Activated effector memory CD4-positive, alpha-beta T cell treated with anti-CD3 and anti-CD28 coated beads, Interleukin-2, amount 50 U/mL, for 16 hours (primary cell): ENCODE measurements at regions not wholly inside any gene's neighbourhood (a gene's known extent, or its start where the extent isn't known, plus 50 kb on each side); places are given as distances from the start of the nearest gene placed in this dataset.

ENCODE experiments used
- DNase-seq: peaks from one replicate; pipeline ENCODE4 v3.0.0-alpha.2; 2020

- DNase-seq = no peak
These were observed 231.5 kb downstream of the C6orf118 start for GRCh38 chr6:165077876-165078275.

- no peak for DNase-seq
These were observed 237.5 kb downstream of the C6orf118 start for GRCh38 chr6:165071906-165072305.

- DNase-seq = no peak
These were observed 248.7 kb downstream of the C6orf118 start for GRCh38 chr6:165060720-165061119.

GRCh38 chr6:165059032-165059431, 250.4 kb downstream of the C6orf118 start:
- DNase-seq = no peak

GRCh38 chr6:165056292-165056691, 253.1 kb downstream of the C6orf118 start:
- DNase-seq = no peak

GRCh38 chr6:165055231-165055630, 254.2 kb downstream of the C6orf118 start:
- DNase-seq = no peak

GRCh38 chr6:165052561-165053480, 256.6 kb downstream of the C6orf118 start:
- no peak for DNase-seq

- peak; percentile 64 for DNase-seq
These were observed 260.0 kb downstream of the C6orf118 start for GRCh38 chr6:165049362-165049761.

- DNase-seq = no peak
These were observed 261.5 kb downstream of the C6orf118 start for GRCh38 chr6:165047952-165048351.

- DNase-seq = no peak
These were observed 263.8 kb downstream of the C6orf118 start for GRCh38 chr6:165045631-165046030.

GRCh38 chr6:165042912-165043311, 266.5 kb downstream of the C6orf118 start:
- no peak for DNase-seq

GRCh38 chr6:165040440-165040839, 269.0 kb downstream of the C6orf118 start:
- DNase-seq = no peak

- no peak for DNase-seq
These were observed 275.1 kb downstream of the C6orf118 start for GRCh38 chr6:165034271-165034741.

GRCh38 chr6:165031502-165031901, 277.9 kb downstream of the C6orf118 start:
- DNase-seq = no peak

GRCh38 chr6:165025040-165025439, 284.4 kb downstream of the C6orf118 start:
- DNase-seq = no peak

GRCh38 chr6:165019681-165020080, 289.7 kb downstream of the C6orf118 start:
- DNase-seq = no peak

- no peak for DNase-seq
These were observed 293.7 kb downstream of the C6orf118 start for GRCh38 chr6:165015676-165016075.

GRCh38 chr6:165013701-165014100, 295.7 kb downstream of the C6orf118 start:
- no peak for DNase-seq

GRCh38 chr6:165012183-165012582, 297.2 kb downstream of the C6orf118 start:
- DNase-seq = no peak

GRCh38 chr6:165010556-165011535, 298.6 kb downstream of the C6orf118 start:
- DNase-seq = no peak

- no peak for DNase-seq
These were observed 300.4 kb downstream of the C6orf118 start for GRCh38 chr6:165008971-165009370.

- DNase-seq = no peak
These were observed 306.5 kb downstream of the C6orf118 start for GRCh38 chr6:165002866-165003265.

- no peak for DNase-seq
These were observed 307.0 kb downstream of the C6orf118 start for GRCh38 chr6:165002358-165002757.
